Activated naive CD8-positive, alpha-beta T cell treated with anti-CD3 and anti-CD28 coated beads, Interleukin-2, amount 10 ng/mL, durations not matched to agents 7 days and 5 days (primary cell): ENCODE measurements at regions not wholly inside any gene's neighbourhood (a gene's known extent, or its start where the extent isn't known, plus 50 kb on each side); places are given as distances from the start of the nearest gene placed in this dataset.
"Not testable (repeated sequence)": the region's sequence is repeated elsewhere in the genome, so short reads cannot be mapped to it uniquely, and the experiment has no call there.

Experiments used
- ATAC-seq: fragments of 150-1000 bp; cut with Tn5 transposase; one replicate; pipeline ENCODE4 v1.10.0; 2021; ENCODE audit warnings: low read depth, moderate library complexity
- POLR2A ChIA-PET: fragments of 350-600 bp; sonication (Branson Sonifier 250); formaldehyde crosslinking; loops from one replicate; lab custom pipeline; 2021; ENCODE audit warnings: antibody characterized with exemption; lab: Charles Lee
- DNase-seq: peaks from one replicate; pipeline ENCODE4 v3.0.0; 2021
- H3K27ac Mint-ChIP-seq: one replicate; pipeline ENCODE4 v1.8.0; 2022; ENCODE audit warnings: mild to moderate bottlenecking, mixed read lengths
- H3K27me3 Mint-ChIP-seq: one replicate; pipeline ENCODE4 v1.8.0; 2022; ENCODE audit warnings: mild to moderate bottlenecking, moderate library complexity, mixed read lengths
- H3K36me3 Mint-ChIP-seq: one replicate; pipeline ENCODE4 v1.8.0; 2021; ENCODE audit warnings: mild to moderate bottlenecking, mixed read lengths
- H3K4me1 Mint-ChIP-seq: one replicate; pipeline ENCODE4 v1.8.0; 2021; ENCODE audit warnings: mixed read lengths
- H3K4me3 Mint-ChIP-seq: one replicate; pipeline ENCODE4 v1.8.0; 2022; ENCODE audit warnings: mild to moderate bottlenecking, moderate library complexity, mixed read lengths
- H3K9me3 Mint-ChIP-seq: one replicate; pipeline ENCODE4 v1.8.0; 2021; ENCODE audit warnings: mixed read lengths

DNA sequence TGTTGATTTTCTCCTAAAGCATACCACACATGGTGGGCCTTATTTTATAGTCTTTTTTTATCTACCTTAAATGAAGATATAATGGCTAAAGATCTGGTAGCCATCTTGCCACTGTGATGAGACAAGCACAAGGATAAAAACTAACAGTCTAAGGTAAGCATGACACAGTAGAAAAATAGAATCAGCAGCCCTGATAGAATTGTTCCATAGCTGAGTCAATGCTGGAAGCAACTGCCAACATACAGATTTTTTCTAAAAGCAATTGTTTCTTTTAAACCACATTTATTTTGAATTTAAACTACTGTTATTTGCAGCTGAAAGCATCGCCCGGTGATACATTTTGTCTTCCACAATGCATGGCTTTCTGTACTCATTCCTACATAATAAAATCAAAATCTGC, 1091.5 kb upstream of the CHAC2 start:
- no peak for ATAC-seq
- POLR2A ChIA-PET = no interaction called here
- Mint-ChIP-seq H3K9me3 (peaks cover 7% of the 10 kb centered on the region), H3K27me3 (no peaks in the 10 kb centered on the region), H3K4me3 (no peak overlapping the region), H3K4me1 (no peaks in the 10 kb centered on the region), H3K36me3 (no peaks in the 10 kb centered on the region), H3K27ac (no peak overlapping the region)
- DNase-seq = no peak

- Mint-ChIP-seq H3K4me3 (no peak overlapping the region), H3K9me3 (peaks cover 6% of the 10 kb centered on the region), H3K36me3 (no peaks in the 10 kb centered on the region), H3K4me1 (no peaks in the 10 kb centered on the region), H3K27ac (no peak overlapping the region), H3K27me3 (no peaks in the 10 kb centered on the region)
- DNase-seq (no peak), ATAC-seq (no peak)
- POLR2A ChIA-PET = no interaction called here
These were observed 1098.9 kb upstream of the CHAC2 start for GRCh38 chr2:52668724-52669123.

DNA sequence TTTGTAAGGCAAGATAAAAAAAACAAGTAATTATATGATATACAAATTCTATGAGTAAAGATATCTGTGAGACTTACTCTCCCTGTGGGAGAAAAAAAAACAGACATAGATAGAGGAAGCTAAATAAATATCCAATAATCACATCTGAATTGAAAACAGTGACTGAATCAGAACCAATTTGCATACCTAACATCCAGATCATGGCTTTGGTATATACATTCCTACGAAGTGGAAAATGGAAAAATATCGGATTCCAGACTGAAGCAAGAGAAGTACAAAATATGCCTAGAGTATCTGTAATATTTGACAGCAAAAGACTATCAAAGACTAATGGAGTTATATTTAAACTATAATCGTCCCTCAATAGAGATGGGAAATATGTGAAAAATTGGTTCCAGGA, 1108.1 kb upstream of the CHAC2 start:
- Mint-ChIP-seq H3K27ac (no peak overlapping the region), H3K9me3 (peaks cover 4% of the 10 kb centered on the region), H3K4me3 (no peak overlapping the region), H3K27me3 (no peaks in the 10 kb centered on the region), H3K36me3 (no peaks in the 10 kb centered on the region), H3K4me1 (no peaks in the 10 kb centered on the region)
- ATAC-seq = no peak
- POLR2A ChIA-PET = no interaction called here
- no peak for DNase-seq

DNA sequence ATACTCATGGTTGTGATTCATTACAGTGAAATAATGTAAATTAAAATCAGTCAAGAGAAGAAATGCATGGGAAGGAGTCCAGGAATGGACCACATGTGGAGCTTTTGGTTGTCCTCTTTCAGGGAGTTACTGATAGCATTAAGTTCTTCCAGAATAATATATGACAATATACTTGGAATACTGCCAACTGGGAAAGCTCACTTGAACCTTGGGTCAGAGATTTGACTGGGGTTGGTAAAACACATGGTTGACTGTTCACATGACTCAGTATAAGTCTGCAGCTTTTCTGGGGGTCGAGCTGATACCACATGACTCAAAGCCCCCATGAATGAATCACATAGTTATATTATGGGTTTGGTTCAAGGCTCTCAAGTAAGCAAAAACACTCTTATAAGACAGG, 1109.0 kb upstream of the CHAC2 start:
- no peaks in the 10 kb centered on the region for H3K27me3 Mint-ChIP-seq

DNA sequence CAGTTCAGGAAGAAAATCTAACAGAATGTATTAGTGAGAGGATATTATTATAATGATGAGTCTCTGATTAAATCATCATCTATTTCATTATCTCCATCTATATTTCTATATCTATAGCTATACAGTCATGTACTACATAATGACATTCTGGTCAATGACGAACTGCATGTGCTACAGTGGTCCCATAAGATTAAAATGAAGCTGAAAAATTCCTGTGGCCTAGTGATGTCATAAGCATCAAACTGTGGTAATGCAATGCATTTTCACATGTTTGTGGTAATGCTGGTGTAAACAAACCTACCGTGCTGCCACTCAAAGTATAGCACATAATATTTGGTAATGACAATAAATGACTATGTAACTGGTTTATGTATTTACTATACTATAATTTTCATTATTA, 1127.9 kb upstream of the CHAC2 start:
- POLR2A ChIA-PET = no interaction called here
- H3K36me3 Mint-ChIP-seq = no peaks in the 10 kb centered on the region
- peaks cover 4% of the 10 kb centered on the region for H3K9me3 Mint-ChIP-seq
- DNase-seq (no peak), ATAC-seq (no peak)
- H3K27ac Mint-ChIP-seq = no peak overlapping the region
- H3K27me3 Mint-ChIP-seq = no peaks in the 10 kb centered on the region
- no peaks in the 10 kb centered on the region for H3K4me1 Mint-ChIP-seq
- no peak overlapping the region for H3K4me3 Mint-ChIP-seq

More for the DNA sequence above, 1109.0 kb upstream of the CHAC2 start:
- Mint-ChIP-seq H3K9me3 (peaks cover 8% of the 10 kb centered on the region), H3K36me3 (no peaks in the 10 kb centered on the region), H3K27ac (no peak overlapping the region), H3K4me3 (no peak overlapping the region), H3K4me1 (no peaks in the 10 kb centered on the region)
- DNase-seq (no peak), ATAC-seq (no peak)
- POLR2A ChIA-PET = no interaction called here

DNA sequence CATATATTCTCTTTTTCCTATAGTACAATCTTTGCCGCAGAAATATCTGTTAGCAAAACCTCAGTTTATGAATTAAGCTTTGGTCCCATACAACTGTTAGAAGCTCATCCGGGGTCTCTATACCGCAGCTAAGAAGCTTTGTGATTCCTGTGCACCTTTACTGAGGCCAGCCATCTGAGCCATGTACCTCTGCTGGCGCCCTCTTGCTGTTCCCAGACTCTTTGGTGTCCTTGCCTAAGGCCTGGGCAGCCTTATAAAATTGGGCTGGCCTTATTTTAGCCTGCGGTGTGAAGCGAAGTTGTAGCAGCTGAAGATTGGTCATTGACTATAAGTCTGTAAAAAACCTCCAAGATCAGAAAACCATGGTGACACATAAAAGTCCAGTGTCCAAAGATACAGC, 1135.1 kb upstream of the CHAC2 start:
- DNase-seq = no peak
- no peaks in the 10 kb centered on the region for H3K36me3 Mint-ChIP-seq
- ATAC-seq = no peak
- no peak overlapping the region for H3K4me3 Mint-ChIP-seq
- POLR2A ChIA-PET = no interaction called here
- no peaks in the 10 kb centered on the region for H3K4me1 Mint-ChIP-seq
- H3K27ac Mint-ChIP-seq = no peak overlapping the region
- H3K9me3 Mint-ChIP-seq = peaks cover 6% of the 10 kb centered on the region
- H3K27me3 Mint-ChIP-seq = no peaks in the 10 kb centered on the region

- H3K4me1 Mint-ChIP-seq = no peaks in the 10 kb centered on the region
- no peaks in the 10 kb centered on the region for H3K36me3 Mint-ChIP-seq
- H3K4me3 Mint-ChIP-seq = no peak overlapping the region
- DNase-seq (no peak), ATAC-seq (no peak)
- peaks cover 5% of the 10 kb centered on the region for H3K9me3 Mint-ChIP-seq
- H3K27ac Mint-ChIP-seq = no peak overlapping the region
- H3K27me3 Mint-ChIP-seq = no peaks in the 10 kb centered on the region
- POLR2A ChIA-PET = no interaction called here
These were observed 1137.7 kb upstream of the CHAC2 start for GRCh38 chr2:52629944-52630343.

- POLR2A ChIA-PET = no interaction called here
- peaks cover 5% of the 10 kb centered on the region for H3K9me3 Mint-ChIP-seq
- no peak overlapping the region for H3K4me3 Mint-ChIP-seq
- no peaks in the 10 kb centered on the region for H3K27me3 Mint-ChIP-seq
- H3K27ac Mint-ChIP-seq = no peak overlapping the region
- ATAC-seq (no peak), DNase-seq (no peak)
- no peaks in the 10 kb centered on the region for H3K36me3 Mint-ChIP-seq
- H3K4me1 Mint-ChIP-seq = no peaks in the 10 kb centered on the region
These were observed 1138.1 kb upstream of the CHAC2 start for GRCh38 chr2:52629531-52629930.

GRCh38 chr2:52622266-52622665, 1145.3 kb upstream of the CHAC2 start:
- ATAC-seq = no peak
- no peaks in the 10 kb centered on the region for H3K36me3 Mint-ChIP-seq
- no peaks in the 10 kb centered on the region for H3K9me3 Mint-ChIP-seq
- no peak overlapping the region for H3K27ac Mint-ChIP-seq
- no peak for DNase-seq
- H3K27me3 Mint-ChIP-seq = no peaks in the 10 kb centered on the region
- H3K4me3 Mint-ChIP-seq = no peak overlapping the region
- no peaks in the 10 kb centered on the region for H3K4me1 Mint-ChIP-seq
- POLR2A ChIA-PET = no interaction called here

GRCh38 chr2:52613064-52613463, 1154.5 kb upstream of the CHAC2 start:
- no peaks in the 10 kb centered on the region for H3K36me3 Mint-ChIP-seq
- no peak overlapping the region for H3K4me3 Mint-ChIP-seq
- H3K4me1 Mint-ChIP-seq = no peaks in the 10 kb centered on the region
- DNase-seq = no peak
- no peak overlapping the region for H3K27ac Mint-ChIP-seq
- no peaks in the 10 kb centered on the region for H3K27me3 Mint-ChIP-seq
- ATAC-seq = no peak
- POLR2A ChIA-PET = no interaction called here
- no peaks in the 10 kb centered on the region for H3K9me3 Mint-ChIP-seq

GRCh38 chr2:52611759-52612158, 1155.8 kb upstream of the CHAC2 start:
- H3K27ac Mint-ChIP-seq = no peak overlapping the region
- ATAC-seq (no peak), DNase-seq (no peak)
- POLR2A ChIA-PET = no interaction called here
- H3K9me3 Mint-ChIP-seq = no peaks in the 10 kb centered on the region
- H3K4me1 Mint-ChIP-seq = no peaks in the 10 kb centered on the region
- H3K36me3 Mint-ChIP-seq = no peaks in the 10 kb centered on the region
- H3K4me3 Mint-ChIP-seq = no peak overlapping the region
- H3K27me3 Mint-ChIP-seq = no peaks in the 10 kb centered on the region

- no peak overlapping the region for H3K27ac Mint-ChIP-seq
- no peaks in the 10 kb centered on the region for H3K4me1 Mint-ChIP-seq
- peaks cover 3% of the 10 kb centered on the region for H3K9me3 Mint-ChIP-seq
- POLR2A ChIA-PET = no interaction called here
- DNase-seq (no peak), ATAC-seq (no peak)
- no peak overlapping the region for H3K4me3 Mint-ChIP-seq
- H3K36me3 Mint-ChIP-seq = no peaks in the 10 kb centered on the region
- no peaks in the 10 kb centered on the region for H3K27me3 Mint-ChIP-seq
These were observed 1159.6 kb upstream of the CHAC2 start for GRCh38 chr2:52608030-52608429.

- peaks cover 4% of the 10 kb centered on the region for H3K9me3 Mint-ChIP-seq
- H3K4me1 Mint-ChIP-seq = no peaks in the 10 kb centered on the region
- H3K4me3 Mint-ChIP-seq = no peak overlapping the region
- no peaks in the 10 kb centered on the region for H3K36me3 Mint-ChIP-seq
- H3K27me3 Mint-ChIP-seq = no peaks in the 10 kb centered on the region
- DNase-seq = no peak
- no peak for ATAC-seq
- POLR2A ChIA-PET = no interaction called here
- no peak overlapping the region for H3K27ac Mint-ChIP-seq
These were observed 1170.3 kb upstream of the CHAC2 start for GRCh38 chr2:52597346-52597745.

GRCh38 chr2:52594026-52594425, 1173.6 kb upstream of the CHAC2 start:
- DNase-seq (no peak), ATAC-seq (no peak)
- POLR2A ChIA-PET = no interaction called here
- H3K27me3 Mint-ChIP-seq = no peaks in the 10 kb centered on the region
- no peak overlapping the region for H3K4me3 Mint-ChIP-seq
- H3K36me3 Mint-ChIP-seq = no peaks in the 10 kb centered on the region
- H3K4me1 Mint-ChIP-seq = no peaks in the 10 kb centered on the region
- peaks cover 19% of the 10 kb centered on the region for H3K9me3 Mint-ChIP-seq
- no peak overlapping the region for H3K27ac Mint-ChIP-seq

DNA sequence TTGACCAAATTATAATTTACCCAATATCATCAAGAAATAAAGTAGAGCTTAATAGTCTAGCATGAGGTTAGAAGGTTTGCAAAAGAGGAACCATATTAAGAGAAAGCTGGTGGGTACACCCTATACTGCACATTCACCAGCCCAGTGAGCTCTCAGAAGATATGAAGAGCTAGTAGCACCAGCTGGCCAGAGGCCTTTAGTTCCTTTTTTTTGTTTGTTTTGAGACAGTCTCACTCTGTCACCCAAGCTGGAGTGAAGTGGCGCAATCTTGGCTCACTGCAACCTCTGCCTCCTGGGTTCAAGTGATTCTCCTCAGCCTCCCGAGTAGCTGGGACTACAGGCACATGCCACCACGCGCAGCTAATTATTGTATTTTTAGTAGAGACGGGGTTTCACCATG, 1183.5 kb upstream of the CHAC2 start:
- ATAC-seq, H3K36me3 Mint-ChIP-seq, POLR2A ChIA-PET, H3K27ac Mint-ChIP-seq, DNase-seq, H3K4me1 Mint-ChIP-seq, H3K9me3 Mint-ChIP-seq, H3K4me3 Mint-ChIP-seq, H3K27me3 Mint-ChIP-seq: not testable (repeated sequence)
